Spleen (tissue), 7 donors: ENCODE measurements at regions not wholly inside any gene's neighbourhood (a gene's known extent, or its start where the extent isn't known, plus 50 kb on each side); places are given as distances from the start of the nearest gene placed in this dataset.

Source experiments
- POLR2A ChIP-seq, 3 donors: fragments of 450-650 bp; IDR thresholded peaks; one replicate each; pipeline ENCODE4 v1.5.1; 2017; ENCODE audit warnings: antibody characterized with exemption in 3 of 3, mild to moderate bottlenecking in 1 of 3
- TF ChIP-seq, protein P1 (sequence below), 11 experiments: fragments of 200-600 bp in 7 of 11; fragments of 450-650 bp in 4 of 11; sonication (generic) in 4 of 11; IDR thresholded peaks in 8 of 11; conservative IDR thresholded peaks in 3 of 11; 1 replicate in 7 of 11; 2 replicates in 4 of 11; pipeline versions ENCODE4 v1.4.0 to v1.8.0; 2016 to 2021; ENCODE audit warnings: antibody characterized with exemption in 11 of 11, inconsistent platforms in 4 of 11, mild to moderate bottlenecking in 1 of 11
- donor health status: DM: no; HTN: no; CAD: no; lungs with moderate emphysema.
- donor health status: DM: no; HTN: no; CAD: no.
- donor health status: DM: no; HTN: no; CAD: no.

GRCh38 chr4:33272722-33273121 lies 2552.6 kb downstream of the PCDH7 start:
- TF ChIP-seq, protein P1, sequence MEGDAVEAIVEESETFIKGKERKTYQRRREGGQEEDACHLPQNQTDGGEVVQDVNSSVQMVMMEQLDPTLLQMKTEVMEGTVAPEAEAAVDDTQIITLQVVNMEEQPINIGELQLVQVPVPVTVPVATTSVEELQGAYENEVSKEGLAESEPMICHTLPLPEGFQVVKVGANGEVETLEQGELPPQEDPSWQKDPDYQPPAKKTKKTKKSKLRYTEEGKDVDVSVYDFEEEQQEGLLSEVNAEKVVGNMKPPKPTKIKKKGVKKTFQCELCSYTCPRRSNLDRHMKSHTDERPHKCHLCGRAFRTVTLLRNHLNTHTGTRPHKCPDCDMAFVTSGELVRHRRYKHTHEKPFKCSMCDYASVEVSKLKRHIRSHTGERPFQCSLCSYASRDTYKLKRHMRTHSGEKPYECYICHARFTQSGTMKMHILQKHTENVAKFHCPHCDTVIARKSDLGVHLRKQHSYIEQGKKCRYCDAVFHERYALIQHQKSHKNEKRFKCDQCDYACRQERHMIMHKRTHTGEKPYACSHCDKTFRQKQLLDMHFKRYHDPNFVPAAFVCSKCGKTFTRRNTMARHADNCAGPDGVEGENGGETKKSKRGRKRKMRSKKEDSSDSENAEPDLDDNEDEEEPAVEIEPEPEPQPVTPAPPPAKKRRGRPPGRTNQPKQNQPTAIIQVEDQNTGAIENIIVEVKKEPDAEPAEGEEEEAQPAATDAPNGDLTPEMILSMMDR (IDR thresholded peaks at IDR 0.05 in 8 of 11, conservative IDR thresholded peaks at IDR 0.05 in 3 of 11): no peak
- TF ChIP-seq POLR2A (IDR thresholded peaks at IDR 0.05): no peak
